Kidney (tissue), 13 donors: ENCODE measurements at regions not wholly inside any gene's neighbourhood (a gene's known extent, or its start where the extent isn't known, plus 50 kb on each side); places are given as distances from the start of the nearest gene placed in this dataset.

Experiments
- DNase-seq, 5 donors: peaks; one replicate each; pipeline ENCODE4 v3.0.0-alpha.2; 2013 to 2020
- FAIRE-seq: peaks from 2 replicates; lab custom pipeline; 2012; peaks lifted over from hg19 to GRCh38; lab: Jason Lieb, UNC
- H3K27ac ChIP-seq, 2 donors: one replicate each; pipeline ENCODE4 v1.7.0; 2013; ENCODE audit warnings: low read depth in 2 of 2, low read length in 2 of 2, inconsistent platforms in 1 of 2
- H3K27me3 ChIP-seq: one replicate; pipeline ENCODE4 v1.7.1; 2013; ENCODE audit warnings: low read length, inconsistent platforms; ENCODE audit not compliant: control insufficient read depth, insufficient read depth
- H3K36me3 ChIP-seq, 3 donors: one replicate each; pipeline versions ENCODE4 v1.7.0 to v1.7.1; 2013; ENCODE audit warnings: low read length in 3 of 3, control low read depth in 1 of 3, inconsistent platforms in 1 of 3; ENCODE audit not compliant: insufficient read depth in 3 of 3, control insufficient read depth in 2 of 3
- H3K4me1 ChIP-seq, 3 donors: one replicate each; pipeline versions ENCODE4 v1.7.0 to v1.7.1; 2013; ENCODE audit warnings: low read length in 3 of 3, inconsistent platforms in 1 of 3, low read depth in 1 of 3; ENCODE audit not compliant: control insufficient read depth in 2 of 3, insufficient read depth in 2 of 3
- H3K4me3 ChIP-seq, 3 donors: one replicate each; pipeline versions ENCODE4 v1.7.0 to v1.8.1; 2013; ENCODE audit warnings: low read length in 3 of 3, control low read depth in 1 of 3, inconsistent platforms in 1 of 3
- H3K9ac ChIP-seq, 3 donors: one replicate each; pipeline versions ENCODE4 v1.7.0 to v1.7.1; 2013; ENCODE audit warnings: low read length in 3 of 3, control low read depth in 1 of 3, inconsistent platforms in 1 of 3
- H3K9me3 ChIP-seq, 3 donors: one replicate each; pipeline versions ENCODE4 v1.7.0 to v1.7.1; 2013; ENCODE audit warnings: low read length in 3 of 3, control low read depth in 1 of 3, inconsistent platforms in 1 of 3; ENCODE audit not compliant: control insufficient read depth in 2 of 3, insufficient read depth in 1 of 3
- CTCF ChIP-seq: IDR thresholded peaks from 3 replicates; pipeline ENCODE4 v1.5.1; 2012; ENCODE audit warnings: mild to moderate bottlenecking, moderate library complexity, borderline replicate concordance; ENCODE audit not compliant: insufficient read depth; ENCODE audit errors: extremely low read depth
- intact Hi-C: fragments of 100-400 bp; cut with DNase I; formaldehyde crosslinking; loops from one replicate; pipeline ENCODE4 v1.11.1; 2022
- donor health status: control.
- donor health status: control.
- donor health status: control.
- donor health status: control.
- donor health status: control.
- donor health status: DM: yes; HTN: yes; CAD: no.
- donor health status: Normal renal cell carcinoma (clear cell type).

GRCh38 chr3:73137736-73138403, 76.4 kb downstream of the EBLN2 start:
- Histone ChIP-seq H3K9me3 (no peaks in the 10 kb centered on the region), H3K4me3 (no peak overlapping the region), H3K36me3 (no peaks in the 10 kb centered on the region), H3K27ac (no peak overlapping the region), H3K9ac (no peak overlapping the region), H3K27me3 (no peaks in the 10 kb centered on the region), H3K4me1 (no peaks in the 10 kb centered on the region)
- no peak for FAIRE-seq
- intact Hi-C loops = no loop called here
- DNase-seq = no peak
- TF ChIP-seq CTCF = no peak

- Histone ChIP-seq H3K4me1 (no peaks in the 10 kb centered on the region), H3K36me3 (no peaks in the 10 kb centered on the region), H3K9ac (no peak overlapping the region), H3K27me3 (no peaks in the 10 kb centered on the region), H3K9me3 (no peaks in the 10 kb centered on the region), H3K4me3 (no peak overlapping the region), H3K27ac (no peak overlapping the region)
- intact Hi-C loops = no loop called here
- FAIRE-seq = no peak
- TF ChIP-seq CTCF = no peak
- no peak for DNase-seq
Measured at GRCh38 chr3:73140772-73141442, 79.4 kb downstream of the EBLN2 start.

- H3K4me3 ChIP-seq = no peak overlapping the region
- no peak overlapping the region for H3K9ac ChIP-seq
- no peaks in the 10 kb centered on the region for H3K27me3 ChIP-seq
- no peaks in the 10 kb centered on the region for H3K4me1 ChIP-seq
- FAIRE-seq = no peak
- intact Hi-C loops = no loop called here
- no peaks in the 10 kb centered on the region for H3K9me3 ChIP-seq
- no peak overlapping the region for H3K27ac ChIP-seq
- no peaks in the 10 kb centered on the region for H3K36me3 ChIP-seq
- DNase-seq = peak in 1 of 5 donors; percentile 33
- no peak for TF ChIP-seq CTCF
Measured at GRCh38 chr3:73141525-73141924, 80.1 kb downstream of the EBLN2 start.
